GM21786 (cell line): ENCODE measurements at regions not wholly inside any gene's neighbourhood (a gene's known extent, or its start where the extent isn't known, plus 50 kb on each side); places are given as distances from the start of the nearest gene placed in this dataset.
A peak's percentile ranks its signal among the peaks of the same experiment; 100 is the strongest.
"Not testable (repeated sequence)": the region's sequence is repeated elsewhere in the genome, so short reads cannot be mapped to it uniquely, and the experiment has no call there.

Experiments used
- ATAC-seq: cut with Tn5 transposase; IDR thresholded peaks from one replicate; pipeline ENCODE4 v1.9.1; 2021; ENCODE audit not compliant: unreplicated experiment

DNA sequence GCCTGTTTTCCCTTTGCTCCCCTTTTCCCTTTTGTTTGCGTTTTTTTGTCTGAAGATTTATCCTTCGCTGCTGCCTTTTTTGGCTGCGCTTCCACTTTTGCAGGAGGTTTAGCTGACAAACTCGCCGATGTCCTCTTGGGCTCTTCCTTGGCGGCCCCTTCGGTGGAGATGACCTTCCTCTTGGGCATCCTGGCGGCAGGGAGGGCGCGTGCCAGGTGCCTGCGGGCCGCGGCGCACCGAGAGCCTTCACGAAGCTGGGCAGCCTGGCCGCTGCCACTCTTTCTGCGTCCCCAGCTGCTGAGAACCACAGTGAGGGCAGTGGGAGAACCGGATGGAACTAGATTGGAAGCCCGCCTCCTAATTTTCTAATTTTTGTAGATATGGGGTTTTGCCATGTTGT, 197.1 kb upstream of the C2CD4B start:
- no peak for ATAC-seq

DNA sequence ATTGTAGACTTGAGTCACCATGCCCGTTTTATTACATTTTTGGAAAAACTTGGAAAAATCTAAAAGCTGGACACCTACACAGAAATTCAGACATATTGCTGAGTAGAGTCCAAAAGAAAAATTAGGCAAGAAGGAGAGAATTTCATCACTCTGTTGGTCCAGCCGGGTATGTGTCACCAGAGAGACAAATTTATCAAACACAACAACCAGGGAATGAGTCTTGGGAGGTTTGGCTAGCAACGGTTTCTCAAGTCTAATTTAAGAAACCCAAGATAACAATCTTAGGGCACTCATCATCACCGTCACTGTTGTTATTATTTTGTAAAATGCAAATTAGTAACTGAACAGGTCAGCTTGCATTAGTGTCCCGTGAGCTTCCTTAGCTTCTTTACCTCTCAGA, 197.5 kb upstream of the C2CD4B start:
- ATAC-seq: no peak

DNA sequence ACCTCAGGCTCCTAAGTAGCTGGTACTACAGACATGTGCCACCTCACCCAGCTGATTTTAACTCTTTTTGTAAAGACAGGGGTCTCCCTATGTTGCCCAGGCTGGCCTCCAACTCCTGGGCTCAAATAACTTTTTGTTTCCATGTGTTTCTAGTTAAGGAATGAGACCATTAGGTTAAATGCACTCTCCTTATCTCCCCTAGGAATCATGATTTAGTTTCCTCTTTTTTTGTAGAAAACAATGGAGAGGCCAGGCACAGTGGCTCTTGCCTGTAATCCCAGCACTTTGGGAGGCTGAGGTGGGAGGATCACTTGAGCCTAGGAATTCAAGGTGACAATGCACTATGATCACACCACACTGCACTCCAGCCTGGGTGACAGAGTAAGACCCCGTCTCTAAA, 198.8 kb upstream of the C2CD4B start:
- ATAC-seq: no peak

DNA sequence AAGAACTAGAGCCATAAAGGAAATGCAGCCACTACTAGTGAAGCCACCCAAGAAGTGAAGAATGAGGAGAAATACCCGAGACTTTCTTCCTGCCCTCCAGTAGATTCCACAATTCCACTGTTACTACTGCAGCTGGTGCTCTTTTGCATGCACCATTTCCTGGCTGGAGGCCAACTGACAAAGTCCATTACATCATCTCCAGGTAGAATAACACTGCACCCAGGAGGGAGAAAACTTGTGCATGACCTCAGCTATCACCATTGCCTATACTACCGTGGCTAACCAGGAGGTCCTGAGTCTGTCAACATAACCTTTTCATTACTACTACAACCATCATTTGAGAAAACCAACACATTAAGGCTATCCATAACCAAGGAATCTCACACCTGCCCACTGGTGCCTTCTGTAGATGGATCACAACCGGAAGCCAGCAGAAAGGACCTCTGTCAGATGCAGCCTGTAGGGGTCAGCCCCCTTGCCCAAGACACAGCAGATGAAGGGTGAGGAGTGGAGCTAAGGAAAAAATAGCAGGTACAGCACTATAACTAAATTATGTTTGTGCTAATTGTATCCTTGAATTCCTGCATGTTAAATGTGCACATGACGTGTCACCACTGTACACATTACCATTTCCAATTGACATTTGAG, 200.8 kb upstream of the C2CD4B start:
- no peak for ATAC-seq

DNA sequence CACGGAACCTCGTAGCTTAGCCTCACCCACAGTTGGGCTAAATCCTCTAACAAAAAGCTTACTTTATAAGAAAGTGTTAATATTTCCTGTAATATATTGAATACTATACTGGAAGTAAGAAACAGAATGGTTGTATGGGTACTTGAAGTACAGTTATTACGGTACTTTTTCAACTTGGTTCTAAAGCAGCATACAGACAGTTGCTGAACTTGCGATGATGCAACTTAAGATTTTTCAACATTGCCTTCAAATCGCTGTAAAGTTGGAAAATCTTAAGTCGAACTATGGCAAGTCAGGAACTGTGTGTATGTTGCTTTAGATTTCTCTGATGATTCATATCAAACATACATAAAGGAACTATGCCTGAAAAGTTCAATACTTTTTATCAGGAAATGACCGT, 204.4 kb upstream of the C2CD4B start:
- ATAC-seq: no peak

DNA sequence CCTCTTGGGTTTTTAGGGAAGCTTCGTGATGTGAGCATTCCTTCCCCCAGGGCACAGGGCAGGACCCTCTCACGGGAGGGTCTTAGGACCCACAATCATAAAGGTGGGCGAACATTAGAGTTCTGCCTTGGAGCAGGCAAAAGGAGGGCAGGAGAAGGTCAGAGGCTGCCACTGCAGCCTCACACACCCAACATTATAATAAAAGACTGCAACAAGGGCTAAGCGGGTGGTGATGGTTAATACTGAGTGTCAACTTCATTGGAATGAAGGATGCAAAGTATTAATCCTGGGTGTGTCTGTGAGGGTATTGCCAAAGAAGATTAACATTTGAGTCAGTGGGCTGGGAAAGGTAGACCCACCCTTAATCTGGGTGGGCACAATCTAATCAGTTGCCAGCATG, 206.6 kb upstream of the C2CD4B start:
- ATAC-seq: not testable (repeated sequence)

DNA sequence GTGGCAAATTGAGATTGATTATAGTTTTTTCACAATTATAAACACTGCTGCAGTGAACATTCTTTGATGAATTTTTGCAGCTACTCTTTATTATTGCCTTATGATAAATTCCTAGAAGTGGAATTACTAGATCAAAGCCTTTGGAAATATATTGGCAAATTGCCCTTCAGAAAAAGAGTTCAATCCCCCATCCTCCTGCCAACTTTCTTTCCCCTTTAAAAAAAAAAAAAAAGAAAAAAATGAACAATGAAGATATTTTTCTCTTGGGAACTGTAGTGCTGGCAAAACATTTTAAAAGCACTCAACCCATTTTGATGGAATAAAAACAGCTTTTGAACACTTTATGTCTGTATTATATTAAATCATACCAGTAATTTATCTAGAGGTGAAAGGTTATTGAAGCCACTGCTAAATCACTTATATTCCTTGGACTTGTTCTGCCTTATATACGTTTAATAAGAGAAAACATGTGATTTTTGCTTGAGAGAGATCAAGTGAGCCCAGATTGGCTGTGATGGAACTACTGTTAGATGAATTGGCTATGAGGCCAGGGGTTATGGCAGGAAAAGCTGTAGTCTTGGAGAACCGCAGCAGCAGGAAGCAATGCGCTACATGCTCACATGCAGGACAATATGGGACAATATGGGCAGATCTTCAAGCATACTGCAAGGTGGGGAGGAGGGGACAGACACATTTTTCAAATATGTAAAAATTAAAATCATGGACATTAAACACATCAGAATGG, 212.8 kb upstream of the C2CD4B start:
- no peak for ATAC-seq

DNA sequence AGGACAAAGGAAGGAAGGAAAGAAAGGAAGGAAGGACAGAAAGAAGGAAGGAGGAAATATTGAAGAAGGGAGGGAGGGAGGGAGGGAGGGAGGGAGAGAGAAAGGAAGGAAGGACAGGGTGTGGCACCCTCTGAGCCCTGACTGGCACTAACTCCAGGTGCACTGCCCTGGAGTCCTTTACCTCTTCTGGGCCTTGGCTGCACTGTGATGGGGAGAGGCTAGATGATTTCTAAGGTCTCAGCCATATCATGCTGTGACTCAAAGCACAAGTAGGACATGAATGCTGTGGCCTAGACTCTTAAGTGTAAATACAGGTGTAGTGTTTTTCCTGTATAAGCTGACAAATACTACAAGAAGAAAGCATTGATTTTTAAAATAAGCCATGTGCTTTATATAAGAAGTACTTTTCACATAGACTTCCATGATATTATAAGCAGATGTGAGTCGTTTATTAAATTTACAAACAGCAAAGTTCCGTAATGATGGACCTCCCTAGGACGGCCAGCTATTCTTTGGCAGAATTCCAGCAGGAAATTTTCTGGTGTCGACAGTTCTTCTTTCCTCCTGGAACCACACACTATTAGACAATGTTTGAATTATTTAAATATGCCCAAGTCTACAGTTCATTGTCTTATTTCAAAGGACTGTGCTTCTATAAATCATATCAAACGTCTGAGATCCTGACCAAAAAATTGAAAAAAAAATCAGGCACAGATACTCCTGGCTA, 213.8 kb upstream of the C2CD4B start:
- no peak for ATAC-seq

DNA sequence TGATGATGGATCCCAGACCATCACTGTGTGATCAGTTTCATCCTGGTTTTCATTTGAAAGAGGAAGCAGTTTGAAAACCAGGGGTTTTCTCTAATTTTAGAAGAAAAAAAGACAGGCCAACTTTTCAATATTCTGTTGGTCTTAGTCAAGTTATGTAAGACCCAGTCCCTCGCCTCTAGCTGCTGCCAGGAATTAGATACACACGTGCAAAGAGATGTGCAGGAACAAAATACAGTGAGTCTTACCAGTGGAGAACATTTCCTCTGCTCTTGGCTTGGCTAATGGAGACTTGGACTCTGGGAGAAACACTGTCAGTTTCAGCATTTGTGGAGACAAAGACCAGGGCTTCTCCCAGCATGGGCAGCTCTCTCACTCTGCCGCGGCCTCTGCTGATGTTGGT, 214.9 kb upstream of the C2CD4B start:
- no peak for ATAC-seq

DNA sequence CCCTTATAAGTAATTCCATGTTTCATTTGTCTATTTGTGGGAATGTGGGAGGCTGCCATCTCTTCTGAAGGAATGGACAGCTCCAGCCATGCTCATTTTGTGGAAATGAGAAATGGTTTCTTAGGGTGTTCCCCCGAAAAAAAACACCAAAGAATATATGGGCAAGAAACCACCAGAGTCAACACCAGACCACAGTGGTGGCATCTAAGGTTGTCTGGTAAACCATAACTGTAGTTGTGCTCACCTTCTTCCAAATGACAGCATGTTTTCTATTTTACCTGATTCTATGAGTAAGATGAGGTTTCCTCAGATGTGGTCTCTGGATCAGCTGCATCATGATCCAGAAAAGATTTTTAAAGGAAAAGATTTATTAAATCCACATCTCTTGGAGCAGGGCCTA, 217.0 kb upstream of the C2CD4B start:
- no peak for ATAC-seq

DNA sequence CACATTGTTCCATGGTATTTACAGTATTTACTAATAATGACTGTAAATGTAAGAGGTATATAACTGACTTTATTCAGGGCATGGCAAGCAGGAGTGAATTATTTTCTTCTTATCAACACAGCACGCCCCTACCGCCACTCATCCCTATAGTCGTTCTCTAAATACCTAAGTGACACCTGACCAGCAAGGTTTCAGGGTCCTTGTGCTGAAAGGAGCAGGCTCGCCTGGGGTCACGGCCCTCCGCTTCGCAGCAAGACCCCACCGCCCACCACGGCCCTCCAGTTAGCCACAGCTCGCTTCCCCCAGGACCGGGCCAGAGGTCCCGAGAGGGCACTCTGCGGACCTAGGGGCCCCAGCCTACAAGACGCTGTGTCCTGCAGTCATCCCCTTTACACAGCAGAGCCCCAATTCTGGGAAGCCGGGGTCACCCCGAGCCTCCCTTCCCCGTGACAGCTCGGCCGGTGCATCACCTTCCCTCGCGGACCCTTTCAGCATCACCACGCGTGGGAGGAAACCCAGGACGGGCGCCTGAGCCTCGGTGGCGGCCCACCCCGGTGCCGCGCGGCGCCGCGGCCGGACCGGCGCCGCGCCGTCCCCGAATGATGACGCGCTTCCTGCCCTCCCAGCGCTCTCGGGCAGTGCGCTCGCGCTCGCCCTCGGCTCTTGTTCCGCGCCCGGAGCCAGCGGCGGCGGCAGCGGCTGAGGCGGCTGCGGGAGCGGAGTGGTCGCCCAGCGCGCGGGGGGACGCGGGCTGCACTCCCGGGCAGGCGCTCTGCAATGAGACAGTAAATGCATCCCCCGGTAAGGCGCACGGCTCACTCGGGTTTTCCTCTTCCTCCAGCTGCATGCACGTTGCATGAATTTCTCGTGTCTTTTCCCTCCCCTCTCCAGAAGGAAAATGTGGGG, 225.1 kb upstream of the C2CD4B start, which contains the start of gene TLN2:
TSS of gene TLN2 (plus strand) at position 666 of the 906 bp plus-strand sequence.
- peak; percentile 70 for ATAC-seq

DNA sequence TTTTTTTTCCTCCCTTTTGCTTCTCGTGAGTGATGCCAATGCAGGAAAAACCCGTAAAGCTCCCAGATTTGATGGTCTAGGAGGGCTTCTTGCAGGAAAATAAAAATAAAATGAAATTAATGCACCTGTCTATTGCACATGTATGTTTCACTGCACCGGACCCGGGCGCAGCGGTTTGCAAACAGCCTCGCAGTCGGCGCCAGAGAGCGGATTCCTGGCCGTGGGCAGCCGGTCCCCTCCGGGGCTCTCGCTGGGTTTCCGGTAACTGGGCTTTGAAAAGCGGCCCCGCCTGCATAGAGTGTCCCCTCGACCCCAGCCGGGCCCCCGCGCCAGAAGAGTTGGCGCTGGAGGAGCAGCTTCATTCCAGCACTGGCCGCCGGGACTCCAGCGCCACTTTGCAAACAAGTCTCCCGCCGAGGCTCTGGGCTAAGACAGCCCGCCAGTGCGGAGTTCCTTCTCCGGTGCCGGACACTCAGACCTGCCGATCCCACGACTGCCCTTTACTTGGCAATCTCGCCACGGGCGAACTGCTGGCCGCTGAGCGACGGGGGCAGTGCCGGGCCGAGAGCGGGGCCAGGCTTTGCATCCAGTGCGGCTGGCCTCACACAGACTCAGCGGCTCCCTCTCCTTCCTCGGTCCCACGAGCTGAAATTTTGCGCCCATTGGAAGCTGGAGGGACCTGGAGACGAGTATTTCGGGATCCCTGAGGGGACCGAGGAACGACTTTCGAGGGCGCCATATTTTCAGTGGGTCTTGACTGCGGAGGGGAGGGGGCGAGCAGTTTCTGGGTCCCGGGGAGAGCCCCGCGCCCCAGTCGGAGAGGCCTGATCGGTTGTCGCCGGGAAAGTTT, 225.9 kb upstream of the C2CD4B start:
- ATAC-seq: peak; percentile 29

DNA sequence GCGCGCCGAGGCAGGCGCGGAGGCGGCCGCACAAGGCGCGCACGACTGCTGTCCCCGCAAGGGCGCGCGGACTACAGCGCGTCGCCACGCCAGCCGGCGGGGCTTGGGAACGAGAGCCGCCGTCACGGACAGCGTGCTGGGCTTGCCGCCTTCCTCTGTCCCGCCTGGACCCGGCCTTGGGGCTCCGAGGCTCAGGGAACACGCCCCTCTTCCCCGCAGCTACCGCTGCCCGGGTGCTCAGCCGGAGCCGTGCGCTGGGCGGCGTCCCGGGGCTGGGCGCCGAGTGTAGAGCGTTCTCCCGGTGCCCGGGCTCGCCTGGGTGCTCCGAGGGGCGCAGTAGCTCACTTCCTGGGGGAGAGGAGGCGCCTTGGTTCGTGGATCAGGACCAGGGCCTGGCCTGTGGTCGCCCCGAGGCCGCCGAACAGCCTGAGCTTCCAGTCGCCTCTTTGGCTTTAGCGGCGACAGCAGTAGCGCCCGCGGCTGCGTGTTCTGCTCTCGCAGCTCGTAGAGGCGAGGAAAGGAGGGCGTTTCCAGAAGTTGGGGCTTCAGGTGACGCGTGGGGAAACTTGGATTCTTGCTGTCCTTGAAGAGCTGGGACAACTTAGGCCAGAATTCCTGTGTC, 226.7 kb upstream of the C2CD4B start:
- ATAC-seq: no peak

DNA sequence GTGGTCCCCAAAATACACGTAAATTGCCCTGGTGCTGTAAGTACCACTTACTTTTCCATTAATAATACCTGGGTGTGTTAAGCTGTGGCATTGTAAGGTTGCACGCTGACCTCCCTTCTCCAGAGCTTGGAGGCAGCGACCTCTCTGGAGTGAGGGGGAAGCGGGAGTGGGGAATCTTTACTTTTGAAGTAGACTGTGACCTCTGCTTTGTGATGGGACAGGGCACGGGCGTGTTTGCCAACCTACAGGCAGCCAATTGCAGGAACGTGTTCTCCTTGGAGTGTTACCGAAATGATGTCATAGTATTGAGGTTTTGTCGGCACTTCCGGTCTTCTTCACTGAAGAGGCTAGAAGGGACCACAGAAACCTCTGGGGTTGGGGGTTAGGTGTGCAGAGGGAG, 227.3 kb upstream of the C2CD4B start:
- no peak for ATAC-seq

DNA sequence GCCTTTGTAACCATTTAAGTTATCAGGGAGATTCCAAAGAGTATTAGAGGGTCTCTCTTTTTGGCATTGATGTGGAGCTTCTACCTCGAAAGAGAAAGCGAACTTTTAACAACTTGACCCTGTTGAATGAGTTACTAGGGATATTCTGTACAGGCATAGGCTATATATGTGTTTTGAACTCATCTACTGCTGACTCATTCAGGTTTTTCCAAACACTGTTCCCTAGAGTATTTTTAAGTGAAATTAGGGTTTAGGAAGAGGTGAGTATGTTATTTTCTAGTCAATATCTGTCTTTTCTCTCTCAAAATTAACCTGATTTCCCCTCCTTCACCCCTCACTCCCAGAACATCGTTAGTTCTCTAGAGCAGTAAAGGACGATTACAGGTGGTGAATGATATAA, 228.1 kb upstream of the C2CD4B start:
- no peak for ATAC-seq

DNA sequence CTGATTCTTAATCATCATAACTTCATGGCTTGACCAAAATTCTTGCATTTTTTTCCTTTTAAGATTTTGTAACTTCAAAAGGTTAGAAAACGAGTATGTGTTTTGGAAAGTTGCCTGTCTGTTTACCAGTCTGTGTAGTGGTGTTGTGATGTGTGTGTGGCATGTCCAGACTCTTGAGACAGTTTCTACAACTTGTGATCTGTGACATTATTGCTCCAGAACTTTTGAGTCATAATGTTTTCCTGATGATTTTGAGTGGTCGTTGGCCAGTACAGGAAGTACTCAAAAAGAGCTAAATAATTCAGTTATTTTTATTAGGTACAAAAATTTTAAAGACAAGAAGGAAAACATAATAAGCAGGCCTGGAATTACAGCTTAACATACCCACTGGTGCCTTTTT, 229.0 kb upstream of the C2CD4B start:
- ATAC-seq: no peak

DNA sequence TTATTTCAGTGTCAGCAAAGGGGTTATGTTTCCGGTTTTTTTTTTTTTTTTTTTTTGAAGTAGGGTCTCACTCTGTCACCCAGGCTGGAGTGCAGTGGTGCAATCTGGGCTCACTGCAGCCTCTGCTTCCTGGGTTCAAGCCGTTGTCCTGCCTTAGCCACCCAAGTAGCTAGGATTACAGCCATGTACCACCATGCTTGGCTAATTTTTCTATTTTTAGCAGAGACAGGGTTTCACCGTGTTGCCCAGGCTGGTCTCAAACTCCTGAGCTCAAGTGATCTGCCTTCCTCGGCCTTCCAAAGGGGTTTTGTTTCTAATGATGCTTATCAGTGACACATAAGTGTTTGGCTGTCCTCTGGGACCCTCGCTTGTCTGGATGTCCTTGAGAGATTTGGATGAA, 235.7 kb upstream of the C2CD4B start:
- ATAC-seq: no peak

DNA sequence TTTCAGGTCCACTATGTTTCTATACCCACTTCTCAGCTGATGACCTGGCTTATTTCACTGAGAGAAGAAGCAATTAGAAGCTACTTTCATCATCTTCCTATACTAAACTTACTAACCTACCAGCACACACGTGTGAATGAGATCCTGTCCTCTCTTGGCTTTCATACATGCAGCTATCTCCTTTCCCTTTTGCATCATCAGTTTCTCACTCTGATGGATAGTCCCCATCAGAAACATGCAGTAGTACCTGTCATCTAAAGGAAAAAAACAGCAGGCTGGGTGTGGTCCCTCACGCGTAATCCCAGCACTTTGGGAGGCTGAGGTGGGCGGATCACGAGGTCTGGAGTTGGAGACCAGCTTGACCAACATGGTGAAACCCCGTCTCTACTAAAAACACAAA, 237.6 kb upstream of the C2CD4B start:
- ATAC-seq: no peak

DNA sequence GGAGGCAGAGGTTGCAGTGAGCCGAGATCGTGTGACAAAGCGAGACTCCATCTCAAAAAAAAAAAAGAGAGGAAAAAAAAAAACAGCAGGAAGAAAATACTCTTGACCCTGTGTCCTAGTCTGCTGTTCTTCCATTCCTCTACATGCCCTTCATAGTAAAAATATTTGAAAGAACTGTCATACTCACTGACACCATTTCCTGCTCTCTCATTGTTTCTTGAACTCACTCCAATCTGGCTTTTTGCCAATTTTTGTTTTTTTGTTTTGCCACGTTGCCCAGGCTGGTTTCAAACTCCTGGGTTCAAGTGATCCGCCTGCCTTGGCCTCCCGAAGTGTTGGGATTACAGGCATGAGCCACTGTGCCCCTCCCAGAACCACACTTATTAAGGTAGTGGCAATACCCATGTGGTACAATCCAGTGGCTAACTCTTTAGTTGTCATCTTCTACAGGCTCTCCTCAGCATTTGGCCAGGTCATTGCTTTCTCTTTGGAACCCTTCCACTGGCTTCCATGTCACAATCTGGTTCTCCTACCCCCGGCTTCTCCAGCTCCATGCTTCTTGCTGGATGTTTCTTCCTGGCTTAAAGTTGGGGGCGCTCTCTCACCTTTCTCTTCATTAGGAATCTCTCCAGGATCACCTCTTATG, 238.2 kb upstream of the C2CD4B start:
- no peak for ATAC-seq
